ENCODE measurements at regions not wholly inside any gene's neighbourhood (a gene's known extent, or its start where the extent isn't known, plus 50 kb on each side); places are given as distances from the start of the nearest gene placed in this dataset.

- in situ Hi-C loops (cut with HindIII; ENCODE audit: extremely low pct_ligation_motif_present, low pct_unique_long_range_greater_than_20kb) (no loop called here), intact Hi-C loops (cut with micrococcal nuclease; ENCODE audit: unreplicated experiment) (no loop called here)
- ATAC-seq (no peak), DNase-seq (ENCODE audit: low spot score) (no peak), FAIRE-seq (no peak)
- POLR2A ChIA-PET: no interaction called here
- no peak overlapping the region for H3K27ac ChIP-seq (ENCODE audit: extremely low read length, insufficient read depth, low read length)
- H3K36me3 ChIP-seq (replicated peaks in 1 of 2; ENCODE audit: control insufficient read depth in 1 of 2, insufficient read depth in 2 of 2, low read length in 2 of 2): no peaks in the 10 kb centered on the region
- H3K4me3 ChIP-seq (replicated peaks in 1 of 3; ENCODE audit: insufficient read depth in 1 of 3, low read depth in 2 of 3, low read length in 3 of 3): no peak overlapping the region
- H3K9me3 ChIP-seq (ENCODE audit: low read length): no peaks in the 10 kb centered on the region
- H3K9ac ChIP-seq (ENCODE audit: insufficient read depth, low read depth, low read length): no peak overlapping the region
- TF ChIP-seq SKI (IDR thresholded peaks at IDR 0.05; ENCODE audit: partially characterized antibody) (no peak), JDP2 (CRISPR knock-in tag; IDR thresholded peaks at IDR 0.05; ENCODE audit: borderline replicate concordance) (no peak), SSRP1 (CRISPR knock-in tag; IDR thresholded peaks at IDR 0.05) (no peak), HIC2 (CRISPR knock-in tag; IDR thresholded peaks at IDR 0.05; ENCODE audit: low read depth) (no peak), SMAD3 (CRISPR knock-in tag; IDR thresholded peaks at IDR 0.05) (no peak), ZZZ3 (CRISPR knock-in tag; IDR thresholded peaks at IDR 0.05; ENCODE audit: borderline replicate concordance) (no peak), ZNF446 (CRISPR knock-in tag; IDR thresholded peaks at IDR 0.05) (no peak), EHMT2 (IDR thresholded peaks at IDR 0.05; ENCODE audit: borderline replicate concordance, low read depth, low read length) (no peak), SOX13 (IDR thresholded peaks at IDR 0.05) (no peak), SOX13 (CRISPR knock-in tag; conservative IDR thresholded peaks at IDR 0.05 in 1 of 2, IDR thresholded peaks at IDR 0.05 in 1 of 2) (no peak), SYNCRIP (IDR thresholded peaks at IDR 0.05; ENCODE audit: insufficient read depth, low read depth, low read length) (no peak), TEAD2 (CRISPR knock-in tag; IDR thresholded peaks at IDR 0.05) (no peak), ZSCAN21 (CRISPR knock-in tag; IDR thresholded peaks at IDR 0.05; ENCODE audit: borderline replicate concordance) (no peak), PAF1 (CRISPR knock-in tag; IDR thresholded peaks at IDR 0.05) (no peak), HDAC6 (IDR thresholded peaks at IDR 0.05; ENCODE audit: low read depth, low read length) (no peak), CREB3 (CRISPR knock-in tag; IDR thresholded peaks at IDR 0.05) (no peak), TGIF2 (CRISPR knock-in tag; IDR thresholded peaks at IDR 0.05) (no peak), ZNF780A (CRISPR knock-in tag; IDR thresholded peaks at IDR 0.05) (no peak)
- H3K4me2 ChIP-seq (ENCODE audit: low read depth, low read length): no peak overlapping the region
- no peak overlapping the region for H2AFZ ChIP-seq (ENCODE audit: low read length)
- 30% methylated on average over 3 of the region's 3 CpGs for WGBS (ENCODE audit: low lambda C conversion rate)
- H3K79me2 ChIP-seq (ENCODE audit: insufficient read depth, low read length): no peaks in the 10 kb centered on the region
- H4K20me1 ChIP-seq (ENCODE audit: insufficient read depth, low read length): no peaks in the 10 kb centered on the region
- CTCF ChIA-PET (ENCODE audit: low intra/inter-chr PET ratio, low total read pairs): no interaction called here
- BruUV-seq (replicated peaks): no TSS peak
- H3K4me1 ChIP-seq (ENCODE audit: insufficient read depth, low read length): no peaks in the 10 kb centered on the region
- H3K27me3 ChIP-seq (ENCODE audit: control insufficient read depth in 1 of 2, insufficient read depth in 2 of 2, low read length in 2 of 2): no peaks in the 10 kb centered on the region
These were observed 465.9 kb downstream of the BCAT1 start for GRCh38 chr12:24482882-24483604.

Data from HepG2 (cell line).